ENCODE measurements at regions not wholly inside any gene's neighbourhood (a gene's known extent, or its start where the extent isn't known, plus 50 kb on each side); places are given as distances from the start of the nearest gene placed in this dataset.
"Not testable (repeated sequence)": the region's sequence is repeated elsewhere in the genome, so short reads cannot be mapped to it uniquely, and the experiment has no call there.

DNA sequence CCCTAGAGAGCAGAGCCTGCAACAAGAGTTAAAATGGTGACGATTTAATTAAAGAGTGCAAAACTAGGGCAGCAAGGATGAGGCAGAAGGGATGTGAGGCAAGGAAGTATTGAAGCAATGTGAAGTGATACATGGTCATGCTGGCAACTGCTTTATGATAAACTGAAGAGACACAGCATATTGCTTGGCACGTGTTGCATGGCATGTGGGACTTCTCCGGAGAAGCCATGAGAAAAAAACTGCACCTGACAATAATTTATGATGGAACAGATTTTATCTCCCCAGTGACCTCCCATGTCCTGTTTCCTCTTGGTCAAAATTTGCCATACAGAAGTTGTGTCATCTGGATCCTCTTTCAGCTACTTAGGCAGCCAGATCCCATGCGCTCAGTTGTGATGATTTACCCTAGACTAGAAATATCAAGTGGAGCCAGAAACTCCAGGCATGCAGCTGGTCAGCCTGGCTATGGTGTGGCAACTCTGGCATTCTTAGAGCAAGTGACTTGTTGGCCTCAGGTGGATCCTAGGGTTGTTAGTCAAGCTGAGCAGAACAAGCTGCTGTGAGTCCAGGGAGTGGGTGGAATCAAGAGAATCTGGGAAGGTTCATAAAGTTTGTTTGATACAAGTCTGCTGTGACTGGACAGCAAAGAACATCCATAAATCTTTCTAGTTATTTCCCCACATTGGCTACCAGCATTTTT is 611.4 kb upstream of the USP24 start:
- no peak for DNase-seq (ENCODE audit: low read depth, low spot score)

DNA sequence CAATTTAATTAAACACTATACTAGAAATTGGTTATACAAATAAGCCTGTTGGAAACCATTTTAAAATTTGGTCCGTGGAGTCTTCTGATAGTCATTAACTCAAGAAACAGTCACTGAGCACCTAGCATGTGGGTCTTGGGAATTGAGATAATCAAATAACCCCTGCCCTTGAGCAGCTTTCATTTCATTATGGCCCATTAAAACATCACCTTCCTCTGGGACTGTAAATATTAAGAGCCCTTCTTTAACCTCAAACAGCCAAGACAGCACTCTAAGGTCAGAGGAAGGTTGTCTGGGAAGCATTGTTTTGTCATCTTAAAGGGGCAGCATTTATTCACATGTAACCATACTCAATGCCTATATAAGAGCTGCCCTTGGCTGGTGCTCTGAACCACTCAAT is 610.3 kb upstream of the USP24 start:
- no peak for DNase-seq (ENCODE audit: low read depth, low spot score)

DNA sequence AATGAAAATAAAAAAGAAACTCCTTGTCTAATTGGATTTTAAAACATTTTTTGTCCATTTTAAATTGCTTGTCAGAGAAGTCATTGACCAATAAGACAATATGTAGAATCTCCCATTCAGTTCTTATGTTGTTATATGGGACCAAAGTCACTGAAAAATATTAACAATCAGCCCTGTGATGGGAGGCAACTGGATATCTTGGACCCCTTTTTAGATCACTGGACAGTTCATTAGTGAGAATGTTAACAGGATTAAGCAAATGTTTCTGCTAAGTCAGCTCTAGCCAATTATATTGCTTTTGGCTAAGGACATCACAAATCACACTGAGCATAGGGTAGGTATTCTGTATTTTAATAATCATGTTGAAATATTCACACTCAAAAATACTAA is 609.1 kb upstream of the USP24 start:
- no peak for DNase-seq (ENCODE audit: low read depth, low spot score)

DNA sequence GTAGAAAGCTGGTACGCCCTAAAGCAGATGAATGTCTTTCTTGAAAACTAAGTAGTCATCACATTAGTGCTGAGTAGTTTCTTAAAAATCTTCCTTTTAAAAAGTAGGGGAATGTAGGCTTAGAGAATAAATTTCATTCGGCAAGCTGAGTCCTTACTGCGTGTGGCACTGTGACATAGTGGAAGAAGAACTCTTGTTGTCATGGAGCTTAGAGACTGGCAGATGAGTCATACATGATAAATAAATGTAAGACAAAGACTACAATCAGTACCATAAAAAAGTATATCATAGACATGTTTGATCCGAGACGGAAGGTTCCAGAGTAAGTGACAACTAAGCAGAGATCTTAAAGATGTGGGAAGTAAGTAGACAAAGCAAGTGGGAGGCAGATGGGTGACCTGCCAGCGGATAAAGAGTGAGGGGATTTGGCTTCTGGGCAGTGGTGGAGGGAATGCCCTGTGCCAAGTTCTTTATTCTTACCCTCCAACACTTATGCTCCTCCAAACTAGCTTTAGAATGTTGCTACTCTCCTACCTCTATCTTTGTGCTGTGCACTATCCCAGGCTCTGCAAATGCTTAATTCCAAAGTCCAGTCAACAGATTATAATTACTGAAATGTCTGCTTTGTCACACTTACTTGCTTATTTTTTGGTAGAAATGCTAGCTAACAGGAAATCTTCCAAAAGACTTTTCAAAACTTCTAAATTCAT is 608.5 kb upstream of the USP24 start:
- no peak for DNase-seq (ENCODE audit: low read depth, low spot score)

GRCh38 chr1:55822891-55823290 is 607.7 kb upstream of the USP24 start:
- no peak for DNase-seq (ENCODE audit: low read depth, low spot score)

GRCh38 chr1:55821234-55821633 is 606.1 kb upstream of the USP24 start:
- DNase-seq (ENCODE audit: low read depth, low spot score) = no peak

DNA sequence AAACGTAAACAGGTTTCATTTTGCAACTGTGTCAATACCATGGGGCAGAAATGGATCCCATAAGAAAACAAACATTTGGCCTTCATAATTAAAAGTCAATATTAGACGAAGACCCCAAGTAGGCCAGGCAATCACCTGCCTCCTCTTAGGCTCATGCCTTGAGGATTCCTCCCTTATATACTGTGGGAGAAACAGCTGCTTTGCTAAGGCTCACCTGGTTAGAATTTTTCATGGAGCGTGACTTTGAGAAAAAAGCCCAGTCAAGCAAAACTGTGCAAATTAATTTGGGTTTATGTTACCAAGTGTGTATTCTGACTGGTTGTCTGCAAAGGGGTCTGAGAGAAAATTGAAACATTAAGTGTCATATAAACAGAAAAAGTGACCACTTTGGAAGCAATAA is 605.3 kb upstream of the USP24 start:
- DNase-seq (ENCODE audit: low read depth, low spot score) = no peak

DNA sequence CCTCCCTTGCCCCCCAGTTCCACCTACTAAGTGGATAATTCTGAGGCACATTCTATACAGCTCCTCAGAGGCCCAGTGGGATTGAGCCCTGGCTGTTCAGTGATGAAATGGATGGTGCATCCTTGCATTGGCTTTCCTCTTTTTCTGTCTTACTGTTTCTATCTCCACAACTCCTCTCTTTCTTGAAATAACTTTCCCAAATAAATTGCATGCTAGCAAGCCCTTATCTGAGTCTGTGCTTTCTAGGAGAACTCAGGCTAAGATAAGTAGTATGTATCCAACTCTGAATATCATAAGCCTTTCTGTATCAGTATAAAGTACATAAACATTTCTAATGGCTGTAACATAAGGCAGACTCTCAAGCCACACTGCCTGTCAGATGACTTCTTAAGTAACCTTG is 603.8 kb upstream of the USP24 start:
- DNase-seq (ENCODE audit: low read depth, low spot score) = no peak

- no peak for DNase-seq (ENCODE audit: low read depth, low spot score)
Observed at GRCh38 chr1:55816456-55817426, 601.6 kb upstream of the USP24 start.

- DNase-seq (ENCODE audit: low read depth, low spot score) = no peak
Observed at GRCh38 chr1:55815745-55816455, 600.7 kb upstream of the USP24 start.

DNA sequence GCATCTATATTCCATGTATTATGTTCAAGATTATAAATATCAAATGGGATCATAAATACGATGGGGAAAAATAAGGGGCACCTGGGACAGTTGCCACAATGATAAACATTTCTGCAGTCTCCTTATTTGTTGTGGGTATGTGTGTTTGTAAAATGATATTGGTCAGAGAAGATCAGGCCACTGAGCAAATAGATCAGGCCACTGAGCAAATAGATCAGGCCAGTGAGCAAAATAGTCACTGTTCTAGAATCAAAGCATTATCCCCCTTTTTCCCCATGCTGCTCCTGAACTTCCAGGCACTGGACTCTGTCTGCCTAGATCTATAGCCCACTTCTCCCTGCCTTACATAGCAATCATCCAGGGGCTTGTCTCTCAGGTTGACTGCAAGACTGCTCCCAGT is 599.8 kb upstream of the USP24 start:
- DNase-seq (ENCODE audit: low read depth, low spot score) = no peak

GRCh38 chr1:55813618-55814017 is 598.5 kb upstream of the USP24 start:
- no peak for DNase-seq (ENCODE audit: low read depth, low spot score)

DNA sequence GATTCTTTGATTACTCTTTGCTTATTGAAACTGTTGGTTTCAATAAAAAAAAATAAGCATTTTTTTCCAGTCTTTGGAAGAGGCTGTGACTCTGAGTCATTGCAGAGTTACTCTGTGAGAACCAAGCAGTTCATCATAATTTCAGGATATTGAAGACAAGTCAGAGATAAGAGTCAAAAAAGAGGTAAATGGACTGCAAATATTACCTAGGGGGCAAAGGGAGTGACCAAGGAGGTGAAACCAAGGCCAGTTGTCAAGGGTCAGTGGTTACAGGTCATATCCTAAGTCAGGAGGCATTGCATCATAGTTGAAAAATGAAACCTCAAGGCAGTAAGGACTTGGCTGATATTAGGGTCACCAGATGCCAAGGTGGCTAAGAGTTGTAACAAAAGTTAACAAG is 597.1 kb upstream of the USP24 start:
- DNase-seq (ENCODE audit: low read depth, low spot score) = no peak

DNA sequence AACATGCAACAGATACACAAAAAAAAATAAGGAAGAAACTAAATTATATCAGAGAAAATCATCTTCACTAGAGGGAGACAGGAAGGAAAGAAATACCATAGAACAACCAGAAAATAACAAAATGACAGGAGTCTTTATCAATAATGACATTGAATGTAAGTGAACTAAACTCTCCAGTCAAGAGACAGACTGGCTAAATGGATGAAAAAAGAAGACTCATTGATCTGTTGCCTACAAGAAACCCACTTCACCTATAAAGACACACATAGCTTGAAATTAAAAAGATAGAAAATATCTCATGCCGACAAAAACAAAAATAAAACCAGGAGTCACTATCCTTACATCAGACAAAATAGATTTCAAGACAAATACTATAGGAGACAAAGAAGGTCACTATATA is 593.1 kb upstream of the USP24 start:
- DNase-seq (ENCODE audit: low read depth, low spot score) = no peak

GRCh38 chr1:55803429-55803828 is 588.3 kb upstream of the USP24 start:
- no peak for DNase-seq (ENCODE audit: low read depth, low spot score)

DNA sequence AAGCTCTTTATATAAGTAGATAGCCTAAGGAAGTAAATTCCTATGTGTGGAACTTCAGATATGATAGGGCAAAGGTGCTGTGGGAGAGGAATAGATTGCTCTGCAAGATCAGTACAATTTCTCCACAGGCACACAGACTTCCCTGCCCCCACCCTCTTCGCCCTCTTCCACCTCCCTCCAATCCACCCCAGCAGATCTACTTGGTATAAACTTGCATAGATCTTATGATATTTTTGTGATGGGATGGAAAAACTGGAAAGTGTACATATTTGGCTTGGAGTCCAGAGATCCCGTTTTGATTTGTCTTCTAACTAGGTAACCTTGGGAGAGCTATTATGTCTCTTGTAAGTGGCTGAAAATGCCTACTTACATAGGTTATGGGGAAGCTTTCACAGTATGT is 586.3 kb upstream of the USP24 start:
- DNase-seq (ENCODE audit: low read depth, low spot score) = no peak

DNA sequence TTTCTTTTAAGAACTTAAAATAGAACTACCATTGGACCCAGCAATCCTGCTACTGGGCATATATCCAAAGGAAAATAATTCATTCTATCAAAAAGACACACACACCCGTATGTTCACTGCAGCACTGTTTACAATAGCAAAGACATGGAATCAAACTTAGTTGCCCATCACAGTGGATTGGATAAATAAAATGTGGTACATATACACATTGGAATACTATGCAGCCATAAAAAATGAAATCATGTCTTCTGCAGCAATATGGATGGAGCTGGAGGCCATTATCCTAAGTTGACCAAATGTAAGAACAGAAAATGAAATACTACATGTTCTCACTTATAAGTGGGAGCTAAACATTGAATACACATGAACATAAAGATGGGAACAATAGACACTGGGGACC is 585.3 kb upstream of the USP24 start:
- DNase-seq (ENCODE audit: low read depth, low spot score) = no peak

- DNase-seq (ENCODE audit: low read depth, low spot score) = no peak
Observed at GRCh38 chr1:55793856-55794255, 578.7 kb upstream of the USP24 start.

DNA sequence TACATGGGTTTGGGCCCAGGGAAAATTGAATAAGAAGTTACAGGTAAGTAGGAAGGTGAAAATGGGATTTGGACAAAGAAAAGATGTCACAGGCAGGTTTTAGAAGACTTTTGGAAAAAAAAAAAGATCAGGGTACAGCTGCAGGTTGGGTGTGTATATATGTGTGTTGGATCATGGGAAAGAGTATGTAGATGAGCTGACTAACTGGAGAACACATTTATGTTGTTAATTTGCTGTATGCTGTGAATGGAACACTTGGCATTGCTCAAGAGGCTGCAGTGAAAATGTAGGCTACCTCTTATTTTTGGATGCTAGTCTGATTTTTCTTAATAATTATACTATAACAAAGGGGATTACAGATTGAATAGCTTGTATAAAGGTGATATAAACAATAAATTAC is 577.7 kb upstream of the USP24 start:
- DNase-seq (ENCODE audit: low read depth, low spot score) = no peak

GRCh38 chr1:55789466-55789865 is 574.3 kb upstream of the USP24 start:
- no peak for DNase-seq (ENCODE audit: low read depth, low spot score)

DNA sequence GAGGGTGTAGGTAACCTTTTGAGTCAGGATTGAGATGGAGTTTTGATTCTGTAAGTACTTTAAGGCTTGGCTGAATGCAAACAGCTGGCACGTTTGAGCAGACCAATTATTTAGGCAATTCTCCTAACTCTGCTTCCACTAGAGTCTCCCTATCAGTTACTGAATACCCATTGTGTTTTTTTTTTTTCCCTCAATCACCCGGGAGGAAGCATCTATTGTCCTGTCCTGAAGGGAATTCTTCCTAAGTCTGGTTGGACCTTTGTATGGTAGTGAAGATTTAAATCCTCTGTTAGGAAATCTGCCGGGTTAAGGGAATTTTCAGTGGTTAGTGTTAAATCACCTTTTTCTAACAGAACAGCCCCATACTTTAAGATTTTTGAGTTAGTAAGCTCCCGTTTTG is 571.2 kb upstream of the USP24 start:
- DNase-seq (ENCODE audit: low read depth, low spot score) = no peak

GRCh38 chr1:55784941-55785450 is 569.8 kb upstream of the USP24 start:
- DNase-seq (ENCODE audit: low read depth, low spot score) = not testable (repeated sequence)

Data from activated CD4-positive, CD25-positive, alpha-beta regulatory T cell treated with anti-CD3 and anti-CD28 coated beads, Interleukin-2, amount 50 U/mL, for 16 hours (primary cell).